ENCODE measurements at regions not wholly inside any gene's neighbourhood (a gene's known extent, or its start where the extent isn't known, plus 50 kb on each side); places are given as distances from the start of the nearest gene placed in this dataset.

DNA sequence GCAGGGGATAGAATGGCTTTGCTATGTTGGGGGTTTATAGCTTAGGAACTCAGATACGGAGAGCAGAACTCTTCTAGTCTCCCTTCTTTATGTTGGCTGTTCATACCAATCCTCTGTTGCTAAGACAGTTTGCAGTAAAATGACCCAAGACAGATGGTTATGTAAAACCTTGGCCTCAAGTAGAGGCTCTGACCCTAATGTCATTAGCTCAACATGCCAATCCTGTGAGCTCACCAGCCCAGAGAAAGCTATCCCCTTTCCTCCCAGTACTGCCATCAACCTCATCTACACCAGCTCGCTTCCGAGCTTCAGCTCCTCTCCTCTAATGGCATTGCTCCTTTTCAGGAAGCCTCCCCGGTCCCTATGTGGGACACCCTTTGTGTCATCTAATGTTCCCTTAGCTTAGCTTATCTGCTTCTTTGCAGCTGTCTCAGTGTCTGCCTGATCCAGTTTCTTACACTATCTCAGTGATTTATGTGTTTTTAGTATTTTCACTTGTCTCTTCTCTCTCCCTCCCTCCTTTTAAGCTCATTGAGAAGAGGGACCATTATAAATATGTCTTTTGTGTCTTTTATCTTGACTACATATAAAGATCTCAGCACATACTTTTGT lies 281.3 kb upstream of the CLINT1 start:
- DNase-seq = no peak

DNA sequence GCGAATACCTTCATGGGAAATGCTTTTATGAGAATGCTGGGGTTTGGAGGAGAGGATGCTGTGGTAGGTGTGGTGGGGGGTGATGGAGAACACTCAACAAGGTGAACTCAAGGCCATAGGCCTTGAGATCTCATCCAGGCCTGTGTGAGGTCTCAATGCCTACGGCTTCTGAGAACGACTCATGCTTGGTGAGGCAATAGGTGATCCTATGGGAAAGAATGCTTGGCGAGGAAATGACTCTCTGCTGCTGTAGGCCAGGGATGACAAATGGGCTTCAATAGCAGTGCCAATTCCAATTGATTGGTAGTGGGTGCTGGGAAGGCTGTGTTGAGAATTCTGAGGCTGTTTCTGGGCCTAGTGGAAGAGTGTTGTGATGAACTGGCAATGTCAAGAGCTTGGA lies 280.2 kb upstream of the CLINT1 start:
- DNase-seq = no peak

DNA sequence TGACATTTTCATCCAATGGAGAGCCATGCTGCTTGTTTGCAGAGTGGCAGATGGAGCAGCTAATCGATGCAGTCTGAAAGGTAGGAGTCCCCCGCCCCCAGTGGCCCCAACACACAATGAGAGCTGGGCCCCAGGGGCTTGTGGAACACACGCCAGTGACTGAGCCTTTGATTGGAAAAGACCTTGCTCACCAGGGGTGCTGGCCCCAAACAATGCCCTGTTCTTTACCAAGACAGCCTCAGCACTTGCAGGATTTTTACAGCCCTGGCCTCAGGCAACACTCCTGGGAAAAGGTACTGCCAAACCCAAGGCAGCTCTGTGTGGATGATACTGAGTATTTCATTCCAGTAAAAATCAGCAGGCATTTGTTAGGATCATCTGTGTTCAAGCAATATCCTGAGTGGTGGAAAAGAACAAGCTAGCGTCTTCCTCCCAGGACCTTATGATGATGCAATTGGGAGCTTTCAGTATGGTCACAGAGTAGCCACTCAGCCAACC lies 276.8 kb upstream of the CLINT1 start:
- no peak for DNase-seq

DNA sequence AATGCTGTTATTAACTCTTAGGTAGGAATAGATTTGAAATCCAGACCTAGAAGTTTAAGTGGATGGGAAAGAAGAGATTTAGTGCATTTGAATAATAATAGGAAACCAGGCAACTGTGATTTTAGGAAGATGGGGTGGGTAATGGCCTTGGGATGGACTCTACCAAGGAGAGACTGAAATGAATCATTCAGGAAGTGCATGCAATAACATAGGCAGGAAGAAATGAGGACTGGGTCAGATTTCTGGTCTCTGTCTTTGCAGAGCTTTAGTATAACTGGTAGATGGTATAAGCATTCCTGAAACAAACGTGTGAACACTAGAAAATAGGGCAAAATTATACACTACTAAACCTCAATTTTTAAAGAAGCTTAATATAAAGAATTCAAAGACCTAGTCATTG lies 274.4 kb upstream of the CLINT1 start:
- no peak for DNase-seq

DNA sequence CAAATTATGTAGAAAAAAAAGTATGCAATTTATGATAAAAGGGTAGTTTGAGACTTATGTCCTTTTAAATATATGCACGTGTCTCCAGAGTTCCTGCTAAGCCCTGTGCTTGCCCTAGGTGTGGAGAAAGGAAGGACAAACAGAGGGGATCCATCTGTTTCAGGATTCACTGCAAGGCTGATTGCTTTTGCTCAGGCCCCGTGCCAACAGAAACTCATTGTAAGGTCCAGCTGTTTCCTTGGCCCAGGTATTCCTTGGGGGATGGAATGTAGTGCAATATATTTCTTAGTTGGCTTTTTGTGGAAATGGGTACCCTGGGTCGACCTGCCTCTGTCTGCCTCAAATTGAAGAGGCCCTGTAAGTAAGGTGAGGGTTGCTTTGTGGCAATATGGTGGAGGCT lies 268.6 kb upstream of the CLINT1 start:
- DNase-seq = no peak

DNA sequence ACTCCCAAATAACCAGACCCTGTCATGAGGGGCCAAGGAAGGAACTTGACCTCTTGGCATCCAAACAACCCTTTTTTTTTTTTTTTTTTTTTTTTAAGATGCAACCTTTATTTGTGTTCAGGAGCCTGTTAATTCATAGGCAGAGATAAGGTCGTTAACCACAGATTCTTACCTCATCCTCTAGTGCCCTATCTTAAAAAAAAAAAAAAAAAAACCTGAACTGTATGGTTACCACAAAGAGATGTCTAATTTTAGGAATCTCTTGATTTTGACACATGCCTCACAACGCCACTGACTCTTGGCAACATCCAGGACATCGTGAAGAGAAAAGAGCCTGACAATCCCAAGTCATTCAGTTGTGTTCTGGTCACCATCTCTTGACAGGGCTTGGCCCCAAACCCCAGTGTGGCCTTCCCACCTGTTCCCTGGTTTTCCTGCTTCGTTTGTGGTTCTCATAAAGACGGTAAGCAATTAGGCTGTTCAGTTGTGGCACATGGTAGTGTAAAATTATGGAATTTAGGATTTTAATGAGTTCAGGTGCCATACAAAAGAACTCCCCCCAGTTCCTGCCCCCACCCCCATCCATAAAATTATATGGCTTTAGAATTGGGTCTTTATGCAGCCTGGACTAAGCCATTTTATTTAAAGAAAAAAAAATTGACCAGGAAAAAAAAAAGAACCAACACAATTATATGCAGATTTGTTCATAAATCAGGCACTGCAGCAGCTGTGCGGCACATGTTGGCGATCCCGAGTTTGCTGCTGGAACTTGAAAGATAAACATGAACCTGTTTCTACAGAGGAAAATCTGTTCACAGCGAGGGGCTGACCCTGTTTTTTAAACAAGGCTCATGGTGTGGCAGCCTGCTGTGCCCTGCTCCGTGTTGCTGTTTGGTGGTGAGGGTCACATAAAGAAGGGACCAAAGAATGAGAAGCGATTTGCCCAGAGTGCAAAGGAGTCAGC lies 267.8 kb upstream of the CLINT1 start:
- DNase-seq = no peak

DNA sequence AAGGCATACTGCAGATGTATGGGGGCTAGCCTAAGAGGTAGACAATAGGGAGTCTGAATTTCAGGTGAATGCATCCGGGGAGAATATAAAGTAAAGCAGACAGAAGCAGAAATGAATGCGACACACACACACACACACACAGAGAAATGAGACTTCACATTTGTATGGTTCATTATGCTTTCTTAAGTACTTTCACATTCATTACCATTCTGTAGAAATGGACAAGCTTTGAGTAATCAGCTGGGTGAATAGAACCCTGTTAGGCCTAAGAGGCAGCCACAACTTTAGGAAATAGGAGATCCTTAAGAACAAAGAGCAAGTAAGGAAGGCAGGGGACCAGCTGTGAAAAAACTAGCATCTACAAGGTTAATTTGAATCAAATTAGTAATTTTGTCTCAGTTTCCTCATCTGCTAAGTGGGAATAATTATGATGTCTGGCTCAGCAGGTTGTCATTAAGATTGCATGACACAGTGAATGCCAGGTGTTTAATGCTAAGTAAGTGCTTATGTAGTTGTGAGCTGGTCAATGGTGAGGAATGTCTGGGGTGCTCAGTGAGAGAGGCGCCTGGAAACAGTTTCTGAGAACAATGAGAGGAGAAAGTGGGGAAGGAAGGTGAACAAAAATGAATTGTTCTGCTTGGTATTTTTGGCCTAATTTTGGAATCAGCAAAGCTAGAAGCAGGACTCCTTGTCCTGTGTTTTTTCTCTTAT lies 265.8 kb upstream of the CLINT1 start:
- no peak for DNase-seq

DNA sequence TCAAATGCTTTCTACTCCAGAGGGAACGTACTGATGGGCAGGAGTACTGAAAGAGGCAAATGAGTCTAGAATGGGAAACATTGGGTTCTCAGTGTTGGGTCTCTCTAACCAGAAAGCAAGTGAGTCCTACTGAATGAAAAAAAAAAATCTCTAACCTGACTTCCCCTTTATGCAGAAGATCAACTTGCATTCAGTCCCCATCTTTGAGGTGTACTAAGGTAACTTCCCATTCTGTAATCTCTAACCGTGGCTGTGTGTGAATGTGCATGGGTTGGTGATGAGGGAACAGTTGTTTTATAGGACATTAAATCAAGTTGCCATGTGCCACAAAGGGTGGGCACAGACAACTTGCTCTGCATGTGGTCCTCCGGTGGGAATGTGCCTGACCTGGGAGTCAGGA lies 264.6 kb upstream of the CLINT1 start:
- DNase-seq = no peak

DNA sequence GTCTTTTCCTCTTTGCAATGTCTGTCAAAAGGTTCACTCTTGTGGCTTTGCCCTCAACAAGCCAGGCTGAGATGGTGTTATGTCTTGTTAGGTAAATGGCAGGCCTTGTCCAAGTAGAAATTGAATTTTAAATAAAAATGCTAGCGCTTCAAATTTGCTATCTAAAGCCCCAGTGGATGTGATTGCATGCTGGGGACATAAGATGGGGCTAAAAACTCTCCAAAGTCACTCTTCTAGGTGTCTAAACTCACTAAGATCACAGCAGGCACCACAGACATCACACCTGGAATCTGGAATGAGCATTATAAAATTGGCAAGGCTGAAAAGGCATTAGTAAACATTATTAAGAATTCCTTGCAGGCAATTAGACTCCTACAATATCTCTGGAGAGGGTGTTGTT lies 262.7 kb upstream of the CLINT1 start:
- no peak for DNase-seq

DNA sequence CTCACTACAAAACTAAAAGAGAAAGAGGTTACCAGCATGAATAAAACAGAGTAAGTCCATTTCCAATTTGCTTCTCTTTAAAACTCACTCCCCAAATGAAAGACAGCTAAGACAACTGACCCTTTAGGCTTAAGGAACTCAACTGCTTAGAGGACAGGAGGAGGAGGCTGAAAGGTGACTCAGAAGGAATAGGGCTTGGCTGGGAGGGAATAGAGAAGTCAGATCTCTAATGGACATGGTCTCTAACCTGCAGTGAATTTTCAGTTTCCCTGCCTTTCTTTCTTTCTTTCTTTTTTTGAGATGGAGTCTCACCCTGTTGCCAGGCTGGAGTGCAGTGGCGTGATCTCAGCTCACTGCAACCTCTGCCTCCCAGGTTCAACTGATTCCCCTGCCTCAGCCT lies 261.8 kb upstream of the CLINT1 start:
- DNase-seq = no peak

DNA sequence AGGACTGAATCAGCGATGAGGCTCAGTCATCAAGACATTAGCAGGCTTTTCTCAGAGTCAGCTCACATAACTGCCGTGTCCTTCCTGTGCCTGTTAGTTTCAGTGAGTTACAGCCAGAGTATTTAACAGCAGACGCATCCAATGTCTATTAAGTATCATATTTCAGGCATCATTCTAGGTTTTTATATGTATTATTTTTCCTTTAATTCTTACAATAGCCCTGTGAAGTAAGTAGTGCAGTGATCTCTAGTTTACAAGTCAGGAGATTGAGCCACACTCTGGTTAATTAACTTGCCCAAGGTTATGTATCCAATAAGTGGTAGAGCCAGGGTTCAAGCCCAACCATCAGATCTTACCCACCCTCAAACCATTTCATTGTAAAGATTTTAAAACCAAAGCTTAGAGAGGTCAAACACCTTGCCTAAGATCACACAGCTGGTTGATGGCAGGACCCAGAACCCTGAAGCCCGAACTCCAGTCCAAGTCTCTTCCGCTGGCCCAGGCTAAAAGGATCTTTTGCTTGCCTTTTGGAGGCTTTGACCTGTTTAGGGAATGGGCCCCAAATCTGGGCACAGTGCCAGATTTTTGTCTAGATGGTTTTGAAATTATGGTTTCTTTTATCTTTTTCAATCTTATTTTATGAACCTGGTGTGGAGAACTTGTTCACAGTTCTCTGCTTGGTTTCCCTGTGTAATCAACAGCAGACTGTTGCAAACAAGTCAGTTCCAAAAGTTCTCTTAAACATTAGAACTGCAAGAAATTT lies 261.2 kb upstream of the CLINT1 start:
- DNase-seq = no peak

DNA sequence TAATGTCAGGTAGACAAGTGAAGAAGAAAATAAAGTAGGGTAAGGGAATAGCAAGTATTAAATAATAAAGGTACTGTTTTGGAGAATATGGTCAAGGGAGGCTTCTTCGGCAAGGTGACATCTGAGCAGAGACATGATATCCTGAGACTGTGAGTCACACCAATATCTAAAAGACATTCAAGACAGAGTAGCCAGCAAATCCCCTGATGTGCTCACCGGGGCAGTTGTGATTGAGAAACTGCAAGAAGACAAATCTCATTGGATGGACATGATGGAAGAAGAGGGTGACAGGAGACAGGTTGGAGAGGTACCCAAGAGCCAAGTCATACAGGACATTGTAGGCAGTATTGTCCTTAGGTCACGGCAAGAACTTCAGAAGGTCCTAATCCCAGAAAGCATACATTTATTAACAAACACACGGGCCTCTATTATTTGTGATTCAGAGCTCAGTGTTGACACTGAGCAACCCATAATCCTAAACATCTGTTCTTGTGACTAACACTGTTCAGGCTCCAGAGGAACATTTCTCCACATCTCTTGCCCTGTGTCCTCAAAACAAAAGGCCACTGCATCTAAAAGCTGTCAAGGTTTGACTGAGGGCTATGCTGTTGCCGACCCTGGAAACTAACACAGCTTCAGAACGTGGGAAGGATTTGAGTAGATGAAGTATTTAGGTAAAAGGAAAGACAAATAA lies 258.7 kb upstream of the CLINT1 start:
- no peak for DNase-seq

DNA sequence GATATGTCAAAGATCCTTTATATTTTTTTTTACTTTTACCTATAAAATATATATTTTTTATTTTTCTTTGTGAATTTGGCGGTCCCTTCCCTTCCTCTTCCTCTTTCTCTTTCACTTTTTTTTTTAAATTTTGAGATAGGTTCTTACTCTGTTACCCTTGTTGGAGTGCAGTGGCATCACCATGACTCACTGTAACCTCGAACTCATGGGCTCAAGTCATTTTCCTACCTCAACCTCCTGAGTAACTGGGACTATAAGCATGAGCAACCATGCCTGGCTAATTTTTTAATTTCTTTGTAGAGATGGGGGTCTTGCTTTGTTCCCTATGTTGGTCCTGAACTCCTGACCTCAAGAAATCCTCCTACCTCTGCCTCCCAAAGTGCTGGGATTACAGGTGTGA lies 258.0 kb upstream of the CLINT1 start:
- DNase-seq = no peak

DNA sequence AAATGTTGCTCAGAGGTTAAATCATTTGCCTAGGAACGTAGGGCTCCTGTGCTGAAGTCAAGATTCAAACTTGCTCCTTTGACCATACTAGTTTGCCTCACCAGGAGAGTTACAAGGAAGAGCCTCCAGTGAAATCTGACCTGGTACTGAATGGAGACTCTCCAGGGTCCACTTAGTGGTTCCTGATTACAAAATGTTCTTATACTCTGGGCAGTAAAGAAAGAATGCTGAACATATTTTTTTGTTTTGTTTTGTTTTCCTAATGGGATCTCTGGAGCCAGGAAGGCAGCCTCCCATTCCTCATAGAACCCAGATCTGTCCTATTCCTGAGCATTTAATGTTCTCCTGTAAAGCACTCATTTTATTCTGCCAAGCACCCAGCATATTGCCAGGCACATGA lies 256.5 kb upstream of the CLINT1 start:
- no peak for DNase-seq

DNA sequence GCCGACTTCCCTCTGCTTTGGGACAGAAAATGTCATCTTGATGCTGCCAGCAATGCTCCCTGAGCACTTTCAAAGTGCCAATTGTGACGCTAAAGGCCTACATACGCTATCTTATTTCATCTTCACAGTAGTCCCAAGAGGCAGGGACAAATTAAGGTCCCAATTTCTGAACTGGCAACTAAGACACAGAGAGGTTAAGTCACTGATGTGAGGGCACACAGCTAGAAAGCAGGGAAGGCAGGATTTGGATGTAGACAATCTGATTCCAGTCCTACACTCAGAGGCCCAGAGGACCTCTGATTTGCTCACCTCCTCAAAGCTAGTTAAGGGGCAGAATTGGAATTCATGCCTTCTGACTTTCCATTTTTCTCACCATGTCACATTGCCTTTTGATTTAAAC lies 249.2 kb upstream of the CLINT1 start:
- no peak for DNase-seq

DNA sequence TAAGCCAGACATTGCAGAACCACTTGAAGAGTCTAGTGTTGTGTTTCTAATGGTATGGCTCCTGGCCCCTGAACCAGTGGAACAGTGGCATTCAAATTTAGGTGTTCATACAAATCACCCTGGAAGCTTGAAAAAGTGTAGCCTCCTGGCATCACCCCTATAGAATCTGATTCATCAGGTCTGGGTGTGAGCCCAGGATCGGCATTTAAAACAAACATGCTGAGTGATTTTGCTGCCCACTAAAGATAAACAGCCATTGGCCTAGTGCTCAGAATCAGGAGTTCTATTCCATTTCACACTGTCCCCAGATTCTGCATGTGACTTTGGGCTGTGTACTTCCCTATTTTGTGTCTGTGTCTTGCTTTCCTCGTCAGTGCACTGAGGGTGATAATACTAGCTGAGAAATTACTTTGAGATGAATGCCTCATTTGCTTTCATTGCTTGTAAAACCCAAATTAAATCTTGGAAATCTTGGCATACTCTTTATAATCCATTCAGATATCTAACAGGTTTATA lies 241.5 kb upstream of the CLINT1 start:
- DNase-seq = no peak

DNA sequence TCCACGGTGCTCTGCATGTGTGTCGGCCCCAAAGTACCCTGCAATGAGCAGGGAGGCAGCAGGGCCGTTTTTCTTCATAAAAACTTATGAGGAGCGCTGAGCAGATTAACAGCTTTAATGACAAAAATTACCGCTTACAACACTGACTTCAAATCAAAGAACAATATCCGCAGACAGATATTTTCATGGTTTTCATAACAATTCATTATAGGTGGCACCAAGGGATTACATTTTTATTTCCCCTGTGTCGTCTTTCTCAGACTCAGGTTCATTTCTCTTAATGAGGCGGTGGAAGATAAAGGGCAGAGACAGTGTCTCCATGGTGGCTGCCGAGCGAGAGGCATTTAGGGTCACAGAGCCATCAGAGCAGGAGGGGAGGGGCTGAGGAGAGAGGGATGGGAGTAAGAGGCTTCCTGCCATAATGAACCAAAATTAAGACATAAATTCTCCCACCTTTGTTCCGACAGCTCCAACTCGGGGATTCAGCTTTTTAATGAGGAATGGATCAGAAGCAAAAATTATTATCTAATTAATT lies 240.7 kb upstream of the CLINT1 start:
- DNase-seq = no peak

DNA sequence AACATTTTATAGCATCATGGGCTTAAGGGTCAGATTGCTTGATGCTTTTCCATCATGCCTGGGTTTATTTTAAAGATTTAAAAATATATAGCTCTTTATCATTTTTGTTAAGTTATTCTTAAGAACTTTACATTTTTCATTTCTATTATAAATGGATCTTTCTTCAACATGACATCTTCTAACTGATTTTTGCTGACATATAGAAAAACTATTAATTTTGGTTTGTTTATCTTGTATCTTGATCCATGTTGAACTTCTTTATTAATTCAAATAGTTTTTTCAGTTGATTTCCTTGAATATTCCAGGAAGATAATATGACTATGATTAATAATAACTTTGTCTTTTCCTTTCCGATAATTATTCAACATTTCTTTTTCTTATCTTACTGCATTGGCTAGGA lies 237.9 kb upstream of the CLINT1 start:
- DNase-seq = no peak

DNA sequence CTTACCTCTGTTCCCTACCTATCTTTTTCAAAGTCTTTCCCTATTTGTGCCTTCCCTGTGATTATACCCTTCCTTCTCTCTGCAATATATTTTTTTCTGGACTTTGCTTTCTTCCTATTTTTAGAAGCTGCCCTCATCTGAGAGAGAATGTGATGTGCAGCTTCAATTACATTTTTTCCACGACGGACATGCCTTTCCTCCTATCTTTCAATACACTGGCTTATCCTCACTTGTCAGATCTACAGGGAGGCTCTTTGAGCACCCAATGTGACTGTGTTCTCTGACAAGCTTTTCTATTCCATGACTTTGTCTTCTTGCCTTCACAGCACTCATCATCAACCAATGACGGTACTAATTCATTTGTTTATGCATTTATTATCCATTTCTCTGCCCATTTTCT lies 227.9 kb upstream of the CLINT1 start:
- DNase-seq = no peak

DNA sequence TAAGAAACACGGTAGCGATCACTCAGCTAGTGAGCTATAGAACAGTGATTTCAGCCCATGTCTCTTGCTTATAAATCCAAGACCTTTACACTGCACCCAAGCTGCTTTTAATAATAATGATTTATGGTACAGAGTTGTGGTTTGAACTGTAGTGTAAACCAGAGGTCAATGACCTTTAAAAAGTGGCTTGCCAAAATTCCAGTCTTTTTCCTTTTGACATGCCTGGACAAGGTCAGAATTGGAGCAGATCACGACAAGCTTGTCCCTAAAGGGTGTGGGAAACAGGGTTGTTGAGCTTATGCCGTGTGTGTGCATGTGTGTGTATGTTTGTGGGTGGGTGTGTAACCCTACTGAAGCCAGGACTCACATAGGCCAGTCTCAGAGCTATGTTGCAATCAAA lies 225.3 kb upstream of the CLINT1 start:
- no peak for DNase-seq

DNA sequence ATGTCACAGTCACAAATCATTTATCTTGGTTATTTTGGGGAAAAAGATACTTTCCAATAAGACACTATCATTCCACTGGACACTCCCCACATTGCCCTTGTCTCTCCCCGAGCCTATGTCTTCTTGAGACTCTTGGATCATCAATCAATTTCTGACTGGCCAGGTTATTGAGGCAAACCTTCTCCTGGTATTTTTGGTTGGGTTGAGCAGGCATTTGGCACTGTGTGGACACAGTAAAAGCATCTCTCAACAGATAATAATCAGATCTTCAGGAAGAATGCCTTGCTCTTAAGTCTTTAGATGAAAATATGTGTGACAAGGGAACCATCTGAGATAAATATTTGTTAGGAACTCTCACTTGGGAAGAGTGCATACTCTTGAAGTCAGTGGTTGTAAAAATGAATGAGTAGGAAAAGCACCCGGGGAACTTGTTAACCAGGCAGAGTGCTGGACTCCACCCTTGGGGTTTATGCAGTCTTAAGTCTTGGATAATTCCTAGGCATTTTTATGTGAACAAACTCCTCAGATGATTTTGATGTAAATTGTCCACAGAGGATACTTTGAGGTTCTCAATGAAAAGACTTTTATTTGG lies 223.8 kb upstream of the CLINT1 start:
- no peak for DNase-seq

Measured in CD4-positive, alpha-beta T cell treated with Interferon gamma for 1 hour (primary cell).